ENCODE measurements at regions not wholly inside any gene's neighbourhood (a gene's known extent, or its start where the extent isn't known, plus 50 kb on each side); places are given as distances from the start of the nearest gene placed in this dataset.

GRCh38 chr6:74167976-74168375 is 472.0 kb downstream of the CD109 start:
- no peak for TF ChIP-seq CTCF (IDR thresholded peaks at IDR 0.05)
- TF ChIP-seq POLR2A (IDR thresholded peaks at IDR 0.05), result no peak

Measured in uterus (tissue), 2 donors.